IMR-90 (cell line): ENCODE measurements at regions not wholly inside any gene's neighbourhood (a gene's known extent, or its start where the extent isn't known, plus 50 kb on each side); places are given as distances from the start of the nearest gene placed in this dataset.

Experiments
- ATAC-seq: fragments of 200-7000 bp; cut with Tn5 transposase; 2 replicates; pipeline ENCODE4 v1.9.1; 2020; ENCODE audit warnings: low read depth, mild to moderate bottlenecking, moderate library complexity
- BruUV-seq: library from RNA; stranded (reverse); fragments of 400-500 nt; replicated peaks from 2 replicates; lab custom pipeline; 2021; lab: Mats Ljungman, UMichigan
- CTCF ChIA-PET: fragments of 300-600 bp; formaldehyde crosslinking; extraction: SDS; loops from one replicate; lab custom pipeline; 2021; ENCODE audit warnings: antibody characterized with exemption; lab: Yijun Ruan, JAX
- POLR2A ChIA-PET: fragments of 300-600 bp; sonication (Branson Sonifier 250); formaldehyde crosslinking; loops from one replicate; lab custom pipeline; 2022; ENCODE audit warnings: antibody characterized with exemption; ENCODE audit not compliant: unreplicated experiment; lab: Charles Lee
- DNase-seq: peaks from one replicate; pipeline ENCODE4 v3.0.0; 2013
- H2AFZ ChIP-seq: replicated peaks from 2 replicates; pipeline ENCODE3; 2013; ENCODE audit warnings: low read length, mild to moderate bottlenecking; ENCODE audit not compliant: poor library complexity
- H2AK5ac ChIP-seq: 2 replicates; pipeline ENCODE4 v1.6.1; 2013; ENCODE audit warnings: low read depth, low read length, inconsistent platforms
- H2AK9ac ChIP-seq: replicated peaks from 2 replicates; pipeline ENCODE3; 2013; ENCODE audit warnings: mild to moderate bottlenecking, low read depth, low read length, moderate library complexity; ENCODE audit not compliant: poor library complexity
- H2BK120ac ChIP-seq: 2 replicates; pipeline ENCODE4 v1.6.1; 2013; ENCODE audit warnings: low read depth, low read length, inconsistent platforms
- H2BK15ac ChIP-seq: 3 replicates; pipeline ENCODE4 v1.6.1; 2013; ENCODE audit warnings: low read depth, low read length, inconsistent platforms
- H2BK20ac ChIP-seq: 2 replicates; pipeline ENCODE4 v1.6.1; 2013; ENCODE audit warnings: low read depth, mild to moderate bottlenecking, inconsistent platforms, low read length, moderate library complexity
- H2BK5ac ChIP-seq: 2 replicates; pipeline ENCODE4 v1.6.1; 2013; ENCODE audit warnings: mild to moderate bottlenecking, low read depth, low read length, inconsistent platforms; ENCODE audit not compliant: poor library complexity, severe bottlenecking
- H3K14ac ChIP-seq: replicated peaks from 2 replicates; pipeline ENCODE4 v1.6.1; 2013; ENCODE audit warnings: low read depth, low read length, inconsistent platforms
- H3K18ac ChIP-seq: 2 replicates; pipeline ENCODE4 v1.6.1; 2013; ENCODE audit warnings: low read depth, low read length, control low read depth
- H3K23ac ChIP-seq: 2 replicates; pipeline ENCODE4 v1.6.1; 2013; ENCODE audit warnings: low read depth, low read length, inconsistent platforms
- H3K27ac ChIP-seq: 2 replicates; pipeline ENCODE4 v1.5.1; 2013; ENCODE audit warnings: mild to moderate bottlenecking, control low read depth, low read length; ENCODE audit not compliant: insufficient read depth
- H3K27me3 ChIP-seq: 2 replicates; pipeline ENCODE4 v1.6.1; 2013; ENCODE audit warnings: low read length; ENCODE audit not compliant: control insufficient read depth, insufficient read depth
- H3K36me3 ChIP-seq: 2 replicates; pipeline ENCODE4 v1.6.1; 2013; ENCODE audit warnings: low read length, mixed read lengths; ENCODE audit not compliant: control insufficient read depth, insufficient read depth
- H3K4ac ChIP-seq: 2 replicates; pipeline ENCODE4 v1.6.1; 2013; ENCODE audit warnings: low read depth, low read length, inconsistent platforms
- H3K4me1 ChIP-seq: 2 replicates; pipeline ENCODE4 v1.6.1; 2013; ENCODE audit warnings: low read length, mixed read lengths; ENCODE audit not compliant: control insufficient read depth, insufficient read depth
- H3K4me2 ChIP-seq: 2 replicates; pipeline ENCODE4 v1.6.1; 2013; ENCODE audit warnings: low read depth, mild to moderate bottlenecking, control low read depth, low read length, moderate library complexity
- H3K4me3 ChIP-seq: 2 replicates; pipeline ENCODE4 v1.5.1; 2013; ENCODE audit warnings: low read depth, mild to moderate bottlenecking, control low read depth, low read length, moderate library complexity; ENCODE audit not compliant: insufficient read depth
- H3K56ac ChIP-seq: 2 replicates; pipeline ENCODE4 v1.6.1; 2013; ENCODE audit warnings: low read length, inconsistent platforms; ENCODE audit not compliant: insufficient read depth; ENCODE audit errors: extremely low read depth
- H3K79me1 ChIP-seq, 2 experiments: 2 replicates each; pipeline ENCODE4 v1.6.1; 2013; ENCODE audit warnings: low read length in 2 of 2, inconsistent platforms in 1 of 2, low read depth in 1 of 2
- H3K9ac ChIP-seq: 2 replicates; pipeline ENCODE4 v1.6.1; 2013; ENCODE audit warnings: low read depth, low read length, control low read depth
- H3K9me1 ChIP-seq: 2 replicates; pipeline ENCODE4 v1.6.1; 2013; ENCODE audit warnings: low read length, inconsistent platforms; ENCODE audit not compliant: insufficient read depth
- H3K9me3 ChIP-seq: 2 replicates; pipeline ENCODE4 v1.6.1; 2013; ENCODE audit warnings: low read length; ENCODE audit not compliant: control insufficient read depth, insufficient read depth
- H4K20me1 ChIP-seq: 2 replicates; pipeline ENCODE4 v1.6.1; 2013; ENCODE audit warnings: low read length, inconsistent platforms; ENCODE audit not compliant: insufficient read depth
- H4K5ac ChIP-seq: 2 replicates; pipeline ENCODE4 v1.6.1; 2013; ENCODE audit warnings: mild to moderate bottlenecking, low read depth, low read length, control low read depth
- H4K8ac ChIP-seq, 2 experiments: 2 replicates each; pipeline ENCODE4 v1.6.1; 2013; ENCODE audit warnings: low read depth in 2 of 2, low read length in 2 of 2, control low read depth in 1 of 2, inconsistent platforms in 1 of 2
- H4K91ac ChIP-seq: 2 replicates; pipeline ENCODE4 v1.6.1; 2013; ENCODE audit warnings: low read depth, low read length, inconsistent platforms; ENCODE audit not compliant: insufficient read depth
- BHLHE40 ChIP-seq: fragments of 150-350 bp; IDR thresholded peaks from 2 replicates; pipeline ENCODE4 v1.6.1; 2016; ENCODE audit warnings: mild to moderate bottlenecking, low read depth, low read length
- CEBPB ChIP-seq: IDR thresholded peaks from 2 replicates; pipeline ENCODE4 v1.6.1; 2012; ENCODE audit warnings: low read depth, low read length, improper control_type of control experiment
- CHD1 ChIP-seq: IDR thresholded peaks from 2 replicates; pipeline ENCODE4 v1.6.1; 2012; ENCODE audit warnings: low read depth, low read length, improper control_type of control experiment
- CTCF ChIP-seq: conservative IDR thresholded peaks from 2 replicates; pipeline ENCODE4 v1.5.1; 2012; ENCODE audit warnings: mild to moderate bottlenecking, low read depth, low read length, improper control_type of control experiment
- FOS ChIP-seq: fragments of 150-350 bp; IDR thresholded peaks from 2 replicates; pipeline ENCODE4 v1.6.1; 2016; ENCODE audit warnings: low read depth, low read length
- MAFK ChIP-seq: IDR thresholded peaks from 2 replicates; pipeline ENCODE4 v1.6.1; 2012; ENCODE audit warnings: low read depth, low read length, improper control_type of control experiment
- MAZ ChIP-seq: IDR thresholded peaks from 2 replicates; pipeline ENCODE4 v1.6.1; 2012; ENCODE audit warnings: low read depth, mild to moderate bottlenecking, low read length, improper control_type of control experiment, moderate library complexity, borderline replicate concordance
- MXI1 ChIP-seq: IDR thresholded peaks from 2 replicates; pipeline ENCODE4 v1.6.1; 2012; ENCODE audit warnings: low read depth, mild to moderate bottlenecking, low read length, moderate library complexity, borderline replicate concordance
- NFE2L2 ChIP-seq: fragments of 150-350 bp; IDR thresholded peaks from 2 replicates; pipeline ENCODE4 v1.6.1; 2016; ENCODE audit warnings: low read depth, mild to moderate bottlenecking, low read length
- POLR2A ChIP-seq: IDR thresholded peaks from 2 replicates; pipeline ENCODE4 v1.6.1; 2012; ENCODE audit warnings: mild to moderate bottlenecking, low read depth, low read length
- RAD21 ChIP-seq: IDR thresholded peaks from 2 replicates; pipeline ENCODE4 v1.6.1; 2012; ENCODE audit warnings: low read length, improper control_type of control experiment
- RCOR1 ChIP-seq: IDR thresholded peaks from 2 replicates; pipeline ENCODE4 v1.6.1; 2012; ENCODE audit warnings: mild to moderate bottlenecking, low read length, improper control_type of control experiment; ENCODE audit not compliant: insufficient replicate concordance
- RFX5 ChIP-seq: IDR thresholded peaks from 2 replicates; pipeline ENCODE4 v1.8.0; 2012; ENCODE audit warnings: low read depth, mild to moderate bottlenecking, low read length, moderate library complexity
- SMC3 ChIP-seq: fragments of 150-350 bp; IDR thresholded peaks from 2 replicates; pipeline ENCODE4 v1.6.1; 2016; ENCODE audit warnings: low read depth, mild to moderate bottlenecking, antibody characterized with exemption, low read length, moderate library complexity
- dilution Hi-C: fragments of 300-500 bp; cut with HindIII; formaldehyde crosslinking; loops from one replicate; pipeline ENCODE4 v1.14.3; 2018; ENCODE audit warnings: low sequenced_read_pairs; ENCODE audit not compliant: unreplicated experiment
- in situ Hi-C: fragments of 300-500 bp; cut with MboI; formaldehyde crosslinking; loops from 3 replicates; pipeline ENCODE4 v1.14.3; 2019; ENCODE audit warnings: low sequenced_read_pairs, inconsistent platforms, mixed read lengths
- intact Hi-C: fragments of 100-400 bp; cut with micrococcal nuclease; formaldehyde crosslinking; loops from 2 replicates; pipeline ENCODE4 v1.10.0; 2022
- TF ChIP-seq, protein P1 (sequence below): fragments of 150-350 bp; IDR thresholded peaks from 2 replicates; pipeline ENCODE4 v1.6.1; 2016; ENCODE audit warnings: low read depth, mild to moderate bottlenecking, low read length, moderate library complexity, borderline replicate concordance
- TF ChIP-seq, protein P2 (sequence below): fragments of 150-350 bp; IDR thresholded peaks from 2 replicates; pipeline ENCODE4 v1.6.1; 2017; ENCODE audit warnings: mild to moderate bottlenecking, antibody characterized with exemption, low read length, low read depth

DNA sequence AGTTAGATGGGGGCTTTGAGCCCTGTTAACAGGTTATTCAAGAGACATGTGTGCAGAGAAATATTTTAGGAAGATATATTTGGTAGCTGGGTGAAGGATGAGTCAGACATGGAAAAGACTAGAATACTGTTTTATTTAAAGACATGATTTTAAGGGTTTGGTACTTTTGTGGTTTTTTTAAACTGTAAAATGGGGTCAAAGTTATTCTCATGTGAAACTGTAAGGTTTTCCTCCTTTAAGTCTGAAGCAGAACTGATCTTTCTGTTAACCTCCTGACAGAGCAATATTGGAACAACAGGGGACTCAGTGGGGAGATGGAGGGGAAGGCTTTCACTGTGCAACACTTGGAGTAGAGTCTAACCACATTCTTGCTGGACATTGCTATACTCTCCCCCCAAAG lies 112.4 kb upstream of the LSM6 start:
- ATAC-seq (no peak), DNase-seq (no peak)
- no peaks in the 10 kb centered on the region for H3K4me1 ChIP-seq
- intact Hi-C loops (loop anchor here (5.0 kb wide), 1 partner anchor 104 kb away; no protein-coding TSS in a partner anchor), dilution Hi-C loops (no loop called here), in situ Hi-C loops (no loop called here)
- no peak overlapping the region for H3K27ac ChIP-seq
- H2BK120ac ChIP-seq = no peak overlapping the region
- no peak overlapping the region for H2BK20ac ChIP-seq
- H2BK15ac ChIP-seq = no peak overlapping the region
- no peak overlapping the region for H3K56ac ChIP-seq
- H3K9me1 ChIP-seq = no peaks in the 10 kb centered on the region
- no peak overlapping the region for H3K18ac ChIP-seq
- BruUV-seq = no TSS peak
- ChIA-PET CTCF (no interaction called here), POLR2A (no interaction called here)
- H3K9ac ChIP-seq = no peak overlapping the region
- no peak overlapping the region for H3K4ac ChIP-seq
- H4K5ac ChIP-seq = no peak overlapping the region
- no peak overlapping the region for H3K4me3 ChIP-seq
- H3K36me3 ChIP-seq = no peaks in the 10 kb centered on the region
- H4K20me1 ChIP-seq = no peaks in the 10 kb centered on the region
- no peaks in the 10 kb centered on the region for H3K9me3 ChIP-seq
- no peak overlapping the region for H3K14ac ChIP-seq
- H4K91ac ChIP-seq = no peak overlapping the region
- no peak overlapping the region for H2AFZ ChIP-seq
- H3K27me3 ChIP-seq = peaks cover 5% of the 10 kb centered on the region
- no peak overlapping the region for H2AK9ac ChIP-seq
- H3K79me1 ChIP-seq = no peaks in the 10 kb centered on the region
- no peak overlapping the region for H3K4me2 ChIP-seq
- H3K23ac ChIP-seq = no peak overlapping the region
- TF ChIP-seq CTCF = no peak
- TF ChIP-seq MAZ = no peak
- TF ChIP-seq SMC3 = no peak
- TF ChIP-seq, protein P1, sequence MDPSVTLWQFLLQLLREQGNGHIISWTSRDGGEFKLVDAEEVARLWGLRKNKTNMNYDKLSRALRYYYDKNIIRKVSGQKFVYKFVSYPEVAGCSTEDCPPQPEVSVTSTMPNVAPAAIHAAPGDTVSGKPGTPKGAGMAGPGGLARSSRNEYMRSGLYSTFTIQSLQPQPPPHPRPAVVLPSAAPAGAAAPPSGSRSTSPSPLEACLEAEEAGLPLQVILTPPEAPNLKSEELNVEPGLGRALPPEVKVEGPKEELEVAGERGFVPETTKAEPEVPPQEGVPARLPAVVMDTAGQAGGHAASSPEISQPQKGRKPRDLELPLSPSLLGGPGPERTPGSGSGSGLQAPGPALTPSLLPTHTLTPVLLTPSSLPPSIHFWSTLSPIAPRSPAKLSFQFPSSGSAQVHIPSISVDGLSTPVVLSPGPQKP = no peak
- TF ChIP-seq BHLHE40 = no peak
- TF ChIP-seq FOS = no peak
- no peak for TF ChIP-seq NFE2L2
- TF ChIP-seq MXI1 = no peak
- TF ChIP-seq CEBPB = no peak
- TF ChIP-seq RFX5 = no peak
- TF ChIP-seq RAD21 = no peak
- TF ChIP-seq MAFK = no peak
- TF ChIP-seq, protein P2, sequence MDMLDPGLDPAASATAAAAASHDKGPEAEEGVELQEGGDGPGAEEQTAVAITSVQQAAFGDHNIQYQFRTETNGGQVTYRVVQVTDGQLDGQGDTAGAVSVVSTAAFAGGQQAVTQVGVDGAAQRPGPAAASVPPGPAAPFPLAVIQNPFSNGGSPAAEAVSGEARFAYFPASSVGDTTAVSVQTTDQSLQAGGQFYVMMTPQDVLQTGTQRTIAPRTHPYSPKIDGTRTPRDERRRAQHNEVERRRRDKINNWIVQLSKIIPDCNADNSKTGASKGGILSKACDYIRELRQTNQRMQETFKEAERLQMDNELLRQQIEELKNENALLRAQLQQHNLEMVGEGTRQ = no peak
- no peak for TF ChIP-seq POLR2A
- TF ChIP-seq RCOR1 = no peak
- TF ChIP-seq CHD1 = no peak
- no peak overlapping the region for H2BK5ac ChIP-seq
- no peak overlapping the region for H2AK5ac ChIP-seq
- H4K8ac ChIP-seq = no peak overlapping the region
